ENCODE measurements at regions not wholly inside any gene's neighbourhood (a gene's known extent, or its start where the extent isn't known, plus 50 kb on each side); places are given as distances from the start of the nearest gene placed in this dataset.
A peak's percentile ranks its signal among the peaks of the same experiment; 100 is the strongest.

GRCh38 chr4:123833171-123833643, 436.6 kb downstream of the SPRY1 start:
- DNase-seq (ENCODE audit: low read depth in 2 of 2), result peak in 1 of 2 donors; percentile 56

GRCh38 chr4:123835831-123836590, 439.4 kb downstream of the SPRY1 start:
- DNase-seq (ENCODE audit: low read depth in 2 of 2), result no peak

- DNase-seq (ENCODE audit: low read depth in 2 of 2), result peak in 1 of 2 donors; percentile 5
These were observed 440.4 kb downstream of the SPRY1 start for GRCh38 chr4:123836851-123837595.

- peak in 1 of 2 donors; percentile 38 for DNase-seq (ENCODE audit: low read depth in 2 of 2)
These were observed 441.9 kb downstream of the SPRY1 start for GRCh38 chr4:123838474-123838873.

- no peak for DNase-seq (ENCODE audit: low read depth in 2 of 2)
These were observed 443.6 kb downstream of the SPRY1 start for GRCh38 chr4:123840197-123840596.

GRCh38 chr4:123841447-123842121, 445.0 kb downstream of the SPRY1 start:
- no peak for DNase-seq (ENCODE audit: low read depth in 2 of 2)

- no peak for DNase-seq (ENCODE audit: low read depth in 2 of 2)
These were observed 446.5 kb downstream of the SPRY1 start for GRCh38 chr4:123843137-123843536.

- DNase-seq (ENCODE audit: low read depth in 2 of 2), result no peak
These were observed 447.8 kb downstream of the SPRY1 start for GRCh38 chr4:123844374-123844773.

GRCh38 chr4:123846092-123846491, 449.5 kb downstream of the SPRY1 start:
- DNase-seq (ENCODE audit: low read depth in 2 of 2), result no peak

GRCh38 chr4:123846561-123846960, 450.0 kb downstream of the SPRY1 start:
- DNase-seq (ENCODE audit: low read depth in 2 of 2), result no peak

GRCh38 chr4:123848606-123849005, 452.0 kb downstream of the SPRY1 start:
- DNase-seq (ENCODE audit: low read depth in 2 of 2), result no peak

GRCh38 chr4:123849495-123849894, 452.9 kb downstream of the SPRY1 start:
- no peak for DNase-seq (ENCODE audit: low read depth in 2 of 2)

GRCh38 chr4:123851521-123851920, 454.9 kb downstream of the SPRY1 start:
- no peak for DNase-seq (ENCODE audit: low read depth in 2 of 2)

GRCh38 chr4:123853651-123854050, 457.1 kb downstream of the SPRY1 start:
- no peak for DNase-seq (ENCODE audit: low read depth in 2 of 2)

- peak; percentile 76 to 93 for DNase-seq (ENCODE audit: low read depth in 2 of 2)
These were observed 460.3 kb downstream of the SPRY1 start for GRCh38 chr4:123856689-123857545.

GRCh38 chr4:123858465-123858864, 461.9 kb downstream of the SPRY1 start:
- peak in 1 of 2 donors; percentile 20 for DNase-seq (ENCODE audit: low read depth in 2 of 2)

GRCh38 chr4:123862812-123863211, 466.2 kb downstream of the SPRY1 start:
- peak in 1 of 2 donors; percentile 37 for DNase-seq (ENCODE audit: low read depth in 2 of 2)

GRCh38 chr4:123866796-123867195, 470.2 kb downstream of the SPRY1 start:
- no peak for DNase-seq (ENCODE audit: low read depth in 2 of 2)

- DNase-seq (ENCODE audit: low read depth in 2 of 2), result no peak
These were observed 471.5 kb downstream of the SPRY1 start for GRCh38 chr4:123867910-123868587.
